ENCODE measurements at regions not wholly inside any gene's neighbourhood (a gene's known extent, or its start where the extent isn't known, plus 50 kb on each side); places are given as distances from the start of the nearest gene placed in this dataset.

GRCh38 chr6:22036275-22036674, 260.6 kb downstream of the PRL start:
- Histone ChIP-seq H3K4me3 (ENCODE audit: low read depth, low read length) (no peak overlapping the region), H3K4me1 (ENCODE audit: control insufficient read depth, insufficient read depth, low read length) (peaks cover 9% of the 10 kb centered on the region), H3K36me3 (ENCODE audit: control insufficient read depth, insufficient read depth, low read length) (no peaks in the 10 kb centered on the region), H3K9ac (ENCODE audit: low read depth, low read length) (no peak overlapping the region), H3K27me3 (ENCODE audit: control insufficient read depth, insufficient read depth, low read length) (no peaks in the 10 kb centered on the region), H3K9me3 (ENCODE audit: control insufficient read depth, insufficient read depth, low read length) (no peaks in the 10 kb centered on the region)

- H3K36me3 ChIP-seq (ENCODE audit: control insufficient read depth, insufficient read depth, low read length), result no peaks in the 10 kb centered on the region
- H3K4me3 ChIP-seq (ENCODE audit: low read depth, low read length), result no peak overlapping the region
- peaks cover 9% of the 10 kb centered on the region for H3K4me1 ChIP-seq (ENCODE audit: control insufficient read depth, insufficient read depth, low read length)
- no peaks in the 10 kb centered on the region for H3K9me3 ChIP-seq (ENCODE audit: control insufficient read depth, insufficient read depth, low read length)
- no peaks in the 10 kb centered on the region for H3K27me3 ChIP-seq (ENCODE audit: control insufficient read depth, insufficient read depth, low read length)
- H3K9ac ChIP-seq (ENCODE audit: low read depth, low read length), result no peak overlapping the region
These were observed 260.1 kb downstream of the PRL start for GRCh38 chr6:22036699-22037098.

GRCh38 chr6:22041797-22042480, 254.9 kb downstream of the PRL start:
- H3K4me1 ChIP-seq (ENCODE audit: control insufficient read depth, insufficient read depth, low read length), result no peaks in the 10 kb centered on the region
- no peaks in the 10 kb centered on the region for H3K36me3 ChIP-seq (ENCODE audit: control insufficient read depth, insufficient read depth, low read length)
- H3K9ac ChIP-seq (ENCODE audit: low read depth, low read length), result no peak overlapping the region
- H3K9me3 ChIP-seq (ENCODE audit: control insufficient read depth, insufficient read depth, low read length), result no peaks in the 10 kb centered on the region
- no peaks in the 10 kb centered on the region for H3K27me3 ChIP-seq (ENCODE audit: control insufficient read depth, insufficient read depth, low read length)
- H3K4me3 ChIP-seq (ENCODE audit: low read depth, low read length), result no peak overlapping the region

- Histone ChIP-seq H3K9me3 (ENCODE audit: control insufficient read depth, insufficient read depth, low read length) (no peaks in the 10 kb centered on the region), H3K4me3 (ENCODE audit: low read depth, low read length) (no peak overlapping the region), H3K9ac (ENCODE audit: low read depth, low read length) (no peak overlapping the region), H3K27me3 (ENCODE audit: control insufficient read depth, insufficient read depth, low read length) (no peaks in the 10 kb centered on the region), H3K4me1 (ENCODE audit: control insufficient read depth, insufficient read depth, low read length) (no peaks in the 10 kb centered on the region), H3K36me3 (ENCODE audit: control insufficient read depth, insufficient read depth, low read length) (no peaks in the 10 kb centered on the region)
These were observed 254.1 kb downstream of the PRL start for GRCh38 chr6:22042706-22043105.

GRCh38 chr6:22043284-22043962, 253.4 kb downstream of the PRL start:
- Histone ChIP-seq H3K27me3 (ENCODE audit: control insufficient read depth, insufficient read depth, low read length) (no peaks in the 10 kb centered on the region), H3K36me3 (ENCODE audit: control insufficient read depth, insufficient read depth, low read length) (no peaks in the 10 kb centered on the region), H3K9ac (ENCODE audit: low read depth, low read length) (no peak overlapping the region), H3K9me3 (ENCODE audit: control insufficient read depth, insufficient read depth, low read length) (no peaks in the 10 kb centered on the region), H3K4me3 (ENCODE audit: low read depth, low read length) (no peak overlapping the region), H3K4me1 (ENCODE audit: control insufficient read depth, insufficient read depth, low read length) (no peaks in the 10 kb centered on the region)

- Histone ChIP-seq H3K9me3 (ENCODE audit: control insufficient read depth, insufficient read depth, low read length) (no peaks in the 10 kb centered on the region), H3K36me3 (ENCODE audit: control insufficient read depth, insufficient read depth, low read length) (no peaks in the 10 kb centered on the region), H3K9ac (ENCODE audit: low read depth, low read length) (no peak overlapping the region), H3K27me3 (ENCODE audit: control insufficient read depth, insufficient read depth, low read length) (no peaks in the 10 kb centered on the region), H3K4me3 (ENCODE audit: low read depth, low read length) (no peak overlapping the region), H3K4me1 (ENCODE audit: control insufficient read depth, insufficient read depth, low read length) (peaks cover 2% of the 10 kb centered on the region)
These were observed 251.4 kb downstream of the PRL start for GRCh38 chr6:22045261-22045912.

GRCh38 chr6:22049002-22049401, 247.8 kb downstream of the PRL start:
- Histone ChIP-seq H3K4me3 (ENCODE audit: low read depth, low read length) (no peak overlapping the region), H3K9me3 (ENCODE audit: control insufficient read depth, insufficient read depth, low read length) (no peaks in the 10 kb centered on the region), H3K27me3 (ENCODE audit: control insufficient read depth, insufficient read depth, low read length) (no peaks in the 10 kb centered on the region), H3K36me3 (ENCODE audit: control insufficient read depth, insufficient read depth, low read length) (no peaks in the 10 kb centered on the region), H3K4me1 (ENCODE audit: control insufficient read depth, insufficient read depth, low read length) (peaks cover 4% of the 10 kb centered on the region), H3K9ac (ENCODE audit: low read depth, low read length) (no peak overlapping the region)

GRCh38 chr6:22053391-22053997, 243.3 kb downstream of the PRL start:
- Histone ChIP-seq H3K9ac (ENCODE audit: low read depth, low read length) (no peak overlapping the region), H3K4me3 (ENCODE audit: low read depth, low read length) (no peak overlapping the region), H3K4me1 (ENCODE audit: control insufficient read depth, insufficient read depth, low read length) (peaks cover 4% of the 10 kb centered on the region), H3K27me3 (ENCODE audit: control insufficient read depth, insufficient read depth, low read length) (no peaks in the 10 kb centered on the region), H3K36me3 (ENCODE audit: control insufficient read depth, insufficient read depth, low read length) (peaks cover 6% of the 10 kb centered on the region), H3K9me3 (ENCODE audit: control insufficient read depth, insufficient read depth, low read length) (no peaks in the 10 kb centered on the region)

GRCh38 chr6:22056398-22056797, 240.4 kb downstream of the PRL start:
- peaks cover 2% of the 10 kb centered on the region for H3K4me1 ChIP-seq (ENCODE audit: control insufficient read depth, insufficient read depth, low read length)
- H3K4me3 ChIP-seq (ENCODE audit: low read depth, low read length), result no peak overlapping the region
- no peaks in the 10 kb centered on the region for H3K9me3 ChIP-seq (ENCODE audit: control insufficient read depth, insufficient read depth, low read length)
- H3K27me3 ChIP-seq (ENCODE audit: control insufficient read depth, insufficient read depth, low read length), result no peaks in the 10 kb centered on the region
- no peak overlapping the region for H3K9ac ChIP-seq (ENCODE audit: low read depth, low read length)
- H3K36me3 ChIP-seq (ENCODE audit: control insufficient read depth, insufficient read depth, low read length), result peaks cover 6% of the 10 kb centered on the region

- Histone ChIP-seq H3K4me1 (ENCODE audit: control insufficient read depth, insufficient read depth, low read length) (peaks cover 2% of the 10 kb centered on the region), H3K9me3 (ENCODE audit: control insufficient read depth, insufficient read depth, low read length) (no peaks in the 10 kb centered on the region), H3K27me3 (ENCODE audit: control insufficient read depth, insufficient read depth, low read length) (no peaks in the 10 kb centered on the region), H3K36me3 (ENCODE audit: control insufficient read depth, insufficient read depth, low read length) (peaks cover 7% of the 10 kb centered on the region), H3K9ac (ENCODE audit: low read depth, low read length) (no peak overlapping the region), H3K4me3 (ENCODE audit: low read depth, low read length) (no peak overlapping the region)
These were observed 238.9 kb downstream of the PRL start for GRCh38 chr6:22057962-22058361.

- Histone ChIP-seq H3K9ac (ENCODE audit: low read depth, low read length) (no peak overlapping the region), H3K36me3 (ENCODE audit: control insufficient read depth, insufficient read depth, low read length) (peaks cover 10% of the 10 kb centered on the region)
These were observed 237.7 kb downstream of the PRL start for GRCh38 chr6:22059126-22059525.

More at GRCh38 chr6:22059126-22059525, 237.7 kb downstream of the PRL start:
- H3K4me3 ChIP-seq (ENCODE audit: low read depth, low read length), result no peak overlapping the region
- no peaks in the 10 kb centered on the region for H3K9me3 ChIP-seq (ENCODE audit: control insufficient read depth, insufficient read depth, low read length)
- H3K4me1 ChIP-seq (ENCODE audit: control insufficient read depth, insufficient read depth, low read length), result no peaks in the 10 kb centered on the region
- no peaks in the 10 kb centered on the region for H3K27me3 ChIP-seq (ENCODE audit: control insufficient read depth, insufficient read depth, low read length)

All from iPS-15b (cell line).